Gastrocnemius medialis (tissue), 4 donors: ENCODE measurements at regions not wholly inside any gene's neighbourhood (a gene's known extent, or its start where the extent isn't known, plus 50 kb on each side); places are given as distances from the start of the nearest gene placed in this dataset.

Experiments
- ATAC-seq, 2 donors: fragments of 150-250 bp; one replicate each; pipeline ENCODE4 v1.9.1; 2016
- DNase-seq, 2 donors: peaks; one replicate each; pipeline ENCODE4 v3.0.0-alpha.2; 2019
- H3K27ac ChIP-seq, 4 donors: fragments of 200-600 bp; sonication (generic); 1 replicate in 1 of 4; 2 replicates in 3 of 4; pipeline ENCODE4 v1.5.1; 2016 to 2018; ENCODE audit warnings: mild to moderate bottlenecking in 2 of 4, moderate library complexity in 1 of 4
- H3K27me3 ChIP-seq, 3 donors: fragments of 200-600 bp; sonication (generic) in 2 of 3; 1 replicate in 1 of 3; 2 replicates in 2 of 3; pipeline versions ENCODE4 v1.5.1 to v1.6.0; 2016 to 2019; ENCODE audit warnings: mild to moderate bottlenecking in 1 of 3, moderate library complexity in 1 of 3
- H3K36me3 ChIP-seq, 2 donors: fragments of 200-600 bp; sonication (generic) in 1 of 2; one replicate each; pipeline ENCODE4 v1.5.1; 2017 to 2018
- H3K4me1 ChIP-seq, 2 donors: fragments of 200-600 bp; sonication (generic) in 1 of 2; one replicate each; pipeline ENCODE4 v1.5.1; 2016 to 2017; ENCODE audit warnings: mild to moderate bottlenecking in 2 of 2
- H3K4me3 ChIP-seq, 4 donors: fragments of 200-600 bp; sonication (generic) in 3 of 4; 1 replicate in 1 of 4; 2 replicates in 3 of 4; pipeline ENCODE4 v1.5.1; 2016 to 2019; ENCODE audit warnings: mild to moderate bottlenecking in 2 of 4
- H3K9me3 ChIP-seq, 3 donors: fragments of 200-600 bp; sonication (generic) in 2 of 3; 1 replicate in 1 of 3; 2 replicates in 2 of 3; pipeline ENCODE4 v1.5.1; 2016 to 2019
- POLR2A ChIP-seq, 2 donors: fragments of 450-650 bp; IDR thresholded peaks; one replicate each; pipeline ENCODE4 v1.6.1; 2017; ENCODE audit warnings: antibody characterized with exemption in 2 of 2, mild to moderate bottlenecking in 2 of 2, moderate library complexity in 2 of 2
- in situ Hi-C, 4 donors: fragments of 200-750 bp; cut with MboI; loops; one replicate each; pipeline versions ENCODE4 v1.15.0 to v1.8.0; 2017; ENCODE audit warnings: low sequenced_read_pairs in 4 of 4
- intact Hi-C: fragments of 100-400 bp; cut with DNase I; formaldehyde crosslinking; loops from one replicate; pipeline ENCODE4 v1.15.1; 2023; ENCODE audit warnings: low total_unique reads
- TF ChIP-seq, protein P1 (sequence below), 5 experiments: fragments of 450-650 bp in 3 of 5; fragments of 200-600 bp in 2 of 5; sonication (generic) in 2 of 5; IDR thresholded peaks in 4 of 5; conservative IDR thresholded peaks in 1 of 5; 1 replicate in 4 of 5; 2 replicates in 1 of 5; pipeline ENCODE4 v1.5.1; 2016 to 2019; ENCODE audit warnings: antibody characterized with exemption in 5 of 5, mild to moderate bottlenecking in 3 of 5, moderate library complexity in 3 of 5

- in situ Hi-C loops (no loop called here), intact Hi-C loops (no loop called here)
- H3K27me3 ChIP-seq: no peaks in the 10 kb centered on the region
- DNase-seq (no peak), ATAC-seq (no peak)
- no peaks in the 10 kb centered on the region for H3K36me3 ChIP-seq
- TF ChIP-seq POLR2A (IDR thresholded peaks at IDR 0.05): no peak
- TF ChIP-seq, protein P1, sequence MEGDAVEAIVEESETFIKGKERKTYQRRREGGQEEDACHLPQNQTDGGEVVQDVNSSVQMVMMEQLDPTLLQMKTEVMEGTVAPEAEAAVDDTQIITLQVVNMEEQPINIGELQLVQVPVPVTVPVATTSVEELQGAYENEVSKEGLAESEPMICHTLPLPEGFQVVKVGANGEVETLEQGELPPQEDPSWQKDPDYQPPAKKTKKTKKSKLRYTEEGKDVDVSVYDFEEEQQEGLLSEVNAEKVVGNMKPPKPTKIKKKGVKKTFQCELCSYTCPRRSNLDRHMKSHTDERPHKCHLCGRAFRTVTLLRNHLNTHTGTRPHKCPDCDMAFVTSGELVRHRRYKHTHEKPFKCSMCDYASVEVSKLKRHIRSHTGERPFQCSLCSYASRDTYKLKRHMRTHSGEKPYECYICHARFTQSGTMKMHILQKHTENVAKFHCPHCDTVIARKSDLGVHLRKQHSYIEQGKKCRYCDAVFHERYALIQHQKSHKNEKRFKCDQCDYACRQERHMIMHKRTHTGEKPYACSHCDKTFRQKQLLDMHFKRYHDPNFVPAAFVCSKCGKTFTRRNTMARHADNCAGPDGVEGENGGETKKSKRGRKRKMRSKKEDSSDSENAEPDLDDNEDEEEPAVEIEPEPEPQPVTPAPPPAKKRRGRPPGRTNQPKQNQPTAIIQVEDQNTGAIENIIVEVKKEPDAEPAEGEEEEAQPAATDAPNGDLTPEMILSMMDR (IDR thresholded peaks at IDR 0.05 in 4 of 5, conservative IDR thresholded peaks at IDR 0.05 in 1 of 5): no peak
- H3K4me3 ChIP-seq: no peak overlapping the region
- H3K4me1 ChIP-seq: no peaks in the 10 kb centered on the region
- no peak overlapping the region for H3K27ac ChIP-seq
- H3K9me3 ChIP-seq: no peaks in the 10 kb centered on the region
Measured at GRCh38 chr14:97251491-97252155, 454.4 kb downstream of the VRK1 start.

DNA sequence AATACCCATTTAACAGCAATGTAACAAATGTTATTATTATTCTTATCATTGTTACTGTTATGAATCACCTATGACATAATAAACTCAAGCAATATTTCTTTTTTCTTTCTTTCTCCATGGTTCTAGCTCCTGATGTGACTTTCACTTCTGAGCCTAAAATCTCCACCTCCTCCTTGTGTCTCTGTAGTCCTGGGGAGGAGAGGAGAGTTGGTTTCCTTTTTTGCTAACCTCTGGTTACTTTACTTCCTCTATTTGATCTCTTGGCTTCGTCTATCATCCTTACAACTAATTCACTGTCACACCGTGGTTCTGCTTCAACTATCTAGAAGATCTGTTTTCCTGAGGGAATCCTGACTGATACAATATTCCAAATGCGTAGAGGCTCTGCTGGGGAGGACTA is 456.6 kb downstream of the VRK1 start:
- H3K36me3 ChIP-seq: no peaks in the 10 kb centered on the region
- ATAC-seq: no peak
- no peak for TF ChIP-seq POLR2A (IDR thresholded peaks at IDR 0.05)
- TF ChIP-seq, protein P1 (IDR thresholded peaks at IDR 0.05 in 4 of 5, conservative IDR thresholded peaks at IDR 0.05 in 1 of 5): no peak
- no peaks in the 10 kb centered on the region for H3K27me3 ChIP-seq
- in situ Hi-C loops (no loop called here), intact Hi-C loops (no loop called here)
- no peaks in the 10 kb centered on the region for H3K9me3 ChIP-seq
- no peaks in the 10 kb centered on the region for H3K4me1 ChIP-seq
- H3K4me3 ChIP-seq: no peak overlapping the region
- no peak for DNase-seq
- H3K27ac ChIP-seq: no peak overlapping the region

GRCh38 chr14:97262336-97262735 is 465.2 kb downstream of the VRK1 start:
- no peaks in the 10 kb centered on the region for H3K4me1 ChIP-seq
- H3K27ac ChIP-seq: no peak overlapping the region
- no peak overlapping the region for H3K4me3 ChIP-seq
- DNase-seq (no peak), ATAC-seq (no peak)
- no peaks in the 10 kb centered on the region for H3K36me3 ChIP-seq
- in situ Hi-C loops: no loop called here
- TF ChIP-seq, protein P1 (IDR thresholded peaks at IDR 0.05 in 4 of 5, conservative IDR thresholded peaks at IDR 0.05 in 1 of 5): no peak
- no peak for TF ChIP-seq POLR2A (IDR thresholded peaks at IDR 0.05)
- no peaks in the 10 kb centered on the region for H3K9me3 ChIP-seq
- H3K27me3 ChIP-seq: no peaks in the 10 kb centered on the region
- intact Hi-C loops: no loop called here

- Histone ChIP-seq H3K36me3 (no peaks in the 10 kb centered on the region), H3K4me3 (no peak overlapping the region), H3K4me1 (no peaks in the 10 kb centered on the region), H3K27me3 (no peaks in the 10 kb centered on the region), H3K9me3 (no peaks in the 10 kb centered on the region), H3K27ac (no peak overlapping the region)
- in situ Hi-C loops (no loop called here), intact Hi-C loops (no loop called here)
- TF ChIP-seq POLR2A (IDR thresholded peaks at IDR 0.05): no peak
- TF ChIP-seq, protein P1 (IDR thresholded peaks at IDR 0.05 in 4 of 5, conservative IDR thresholded peaks at IDR 0.05 in 1 of 5): no peak
- ATAC-seq (no peak), DNase-seq (no peak)
Measured at GRCh38 chr14:97264516-97265230, 467.5 kb downstream of the VRK1 start.
